HG03045 (cell line): ENCODE measurements at regions not wholly inside any gene's neighbourhood (a gene's known extent, or its start where the extent isn't known, plus 50 kb on each side); places are given as distances from the start of the nearest gene placed in this dataset.
"Not testable (repeated sequence)": the region's sequence is repeated elsewhere in the genome, so short reads cannot be mapped to it uniquely, and the experiment has no call there.

Experiments used
- ATAC-seq: cut with Tn5 transposase; IDR thresholded peaks from one replicate; pipeline ENCODE4 v1.9.1; 2021; ENCODE audit warnings: mild to moderate bottlenecking, moderate library complexity; ENCODE audit not compliant: unreplicated experiment

DNA sequence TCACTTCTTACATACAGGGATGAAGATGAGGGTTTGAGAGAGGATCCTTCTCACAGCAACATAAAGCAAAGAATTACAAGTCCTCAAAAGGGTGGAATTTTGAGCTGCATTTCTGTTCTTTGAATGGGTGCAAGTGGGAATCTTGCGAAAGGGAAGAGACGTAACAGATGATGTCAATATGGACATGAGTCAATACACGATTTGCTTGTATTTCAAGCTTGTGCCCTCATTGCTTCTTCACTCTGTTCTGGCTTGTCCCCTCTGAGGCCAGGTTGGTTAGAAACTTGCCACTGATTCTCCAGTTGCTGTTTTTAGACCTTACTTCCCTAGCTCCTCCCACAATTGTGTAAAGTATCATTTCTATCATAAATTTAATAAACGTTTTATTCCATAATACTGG, 104.8 kb upstream of the CLINT1 start:
- ATAC-seq, result no peak

DNA sequence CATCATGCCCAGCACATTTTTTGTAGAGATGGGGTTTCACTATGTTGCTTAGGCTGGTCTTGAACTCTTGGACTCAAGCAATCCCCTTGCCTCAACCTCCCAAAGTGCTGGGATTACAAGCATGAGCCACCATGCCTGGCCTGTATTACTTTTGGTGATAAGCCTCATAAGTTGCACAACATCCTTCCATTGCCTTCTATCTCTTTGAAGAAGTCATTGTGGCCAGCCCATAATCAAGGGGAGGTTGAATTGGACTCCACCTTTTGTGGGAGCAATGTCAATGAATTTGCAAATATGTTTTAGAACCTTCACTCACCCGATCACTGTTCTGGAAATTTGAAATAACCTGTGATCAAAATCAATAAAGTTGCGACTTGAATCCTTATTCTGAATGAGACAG, 104.3 kb upstream of the CLINT1 start:
- ATAC-seq, result no peak

DNA sequence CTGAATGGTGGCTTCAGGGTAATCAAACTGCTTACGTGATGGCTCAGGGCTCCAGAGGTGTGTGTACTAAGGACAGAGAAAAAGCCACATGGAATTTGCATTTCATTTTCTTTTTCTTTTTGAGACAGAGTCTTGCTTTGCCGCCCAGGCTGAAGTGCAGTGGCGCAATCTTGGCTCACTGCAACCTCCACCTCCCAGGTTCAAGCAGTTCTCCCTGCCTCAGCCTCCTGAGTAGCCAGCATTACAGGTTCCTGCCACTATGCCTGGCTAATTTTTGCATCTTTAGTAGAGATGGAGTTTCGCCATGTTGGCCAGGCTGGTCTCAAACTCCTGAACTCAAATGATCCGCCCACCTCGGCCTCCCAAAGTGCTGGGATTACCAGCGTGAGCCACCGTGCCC, 103.7 kb upstream of the CLINT1 start:
- ATAC-seq, result not testable (repeated sequence)

DNA sequence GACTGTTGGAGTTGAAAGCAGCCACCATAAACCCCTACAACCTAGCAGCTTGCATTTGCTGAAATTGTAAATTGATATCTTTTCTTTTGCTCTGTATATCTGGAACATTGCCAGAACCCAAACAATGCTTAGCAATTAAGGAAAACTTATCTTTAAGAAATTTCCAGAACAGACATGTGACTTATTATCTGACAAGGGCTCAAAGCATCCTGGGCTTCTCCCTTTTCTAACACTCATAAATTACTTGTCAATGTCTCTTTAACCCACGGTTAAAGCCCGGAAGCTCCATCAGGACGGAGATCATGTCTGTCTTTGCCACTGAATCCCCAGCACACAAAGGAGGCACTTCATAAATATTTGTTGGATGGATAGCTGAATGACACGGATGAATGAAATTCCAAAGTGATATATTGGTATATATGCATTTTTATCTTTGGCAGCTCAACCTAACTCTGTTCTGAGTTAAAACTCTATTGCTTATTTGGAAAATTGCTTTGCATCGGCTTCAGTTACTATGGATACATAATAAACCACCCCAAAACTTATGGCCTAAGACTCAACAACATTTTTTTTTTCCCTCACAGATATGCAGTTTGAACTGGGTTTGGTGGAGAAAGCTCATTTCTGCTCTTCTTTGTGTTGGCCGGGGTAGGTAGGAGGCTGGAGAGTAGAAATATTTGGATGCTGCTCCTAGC, 103.1 kb upstream of the CLINT1 start:
- no peak for ATAC-seq

DNA sequence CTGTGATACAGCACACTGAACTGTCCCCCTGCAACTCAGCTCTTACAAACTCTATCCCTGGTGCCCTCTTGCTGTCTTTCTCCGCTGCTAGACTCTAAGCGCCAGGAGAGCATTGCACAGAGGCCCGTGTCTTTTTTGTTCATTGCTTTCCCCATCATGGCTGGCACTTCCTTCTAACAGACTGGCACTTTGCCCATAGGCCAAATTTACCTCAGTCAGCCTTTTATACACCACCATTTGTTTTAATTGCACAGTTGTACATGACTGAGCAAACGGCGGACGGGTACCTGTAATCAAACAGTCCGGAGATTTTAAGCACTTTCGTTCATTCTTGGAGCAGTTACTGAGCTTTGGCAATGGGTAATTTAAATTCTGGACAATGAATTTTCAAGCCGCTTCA, 102.2 kb upstream of the CLINT1 start:
- no peak for ATAC-seq

DNA sequence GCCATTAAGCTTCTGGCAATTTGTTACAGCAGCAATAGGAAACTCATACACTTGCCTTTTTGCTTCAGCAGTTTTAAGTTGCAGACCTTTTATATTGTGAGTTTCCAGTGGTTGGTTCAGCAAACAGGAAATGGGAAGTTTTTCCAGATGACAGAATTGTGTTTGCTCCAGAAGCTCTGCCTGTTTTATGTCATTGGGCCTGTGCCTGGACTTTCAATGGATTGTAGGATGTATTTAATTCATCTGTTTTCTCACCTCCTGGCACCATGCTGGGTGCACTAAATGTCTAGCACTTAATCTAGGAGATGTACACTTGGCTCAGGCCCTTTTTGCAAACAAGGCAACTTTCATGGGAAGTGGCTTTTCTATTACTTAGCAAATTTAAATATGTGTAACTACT, 100.4 kb upstream of the CLINT1 start:
- ATAC-seq, result no peak

DNA sequence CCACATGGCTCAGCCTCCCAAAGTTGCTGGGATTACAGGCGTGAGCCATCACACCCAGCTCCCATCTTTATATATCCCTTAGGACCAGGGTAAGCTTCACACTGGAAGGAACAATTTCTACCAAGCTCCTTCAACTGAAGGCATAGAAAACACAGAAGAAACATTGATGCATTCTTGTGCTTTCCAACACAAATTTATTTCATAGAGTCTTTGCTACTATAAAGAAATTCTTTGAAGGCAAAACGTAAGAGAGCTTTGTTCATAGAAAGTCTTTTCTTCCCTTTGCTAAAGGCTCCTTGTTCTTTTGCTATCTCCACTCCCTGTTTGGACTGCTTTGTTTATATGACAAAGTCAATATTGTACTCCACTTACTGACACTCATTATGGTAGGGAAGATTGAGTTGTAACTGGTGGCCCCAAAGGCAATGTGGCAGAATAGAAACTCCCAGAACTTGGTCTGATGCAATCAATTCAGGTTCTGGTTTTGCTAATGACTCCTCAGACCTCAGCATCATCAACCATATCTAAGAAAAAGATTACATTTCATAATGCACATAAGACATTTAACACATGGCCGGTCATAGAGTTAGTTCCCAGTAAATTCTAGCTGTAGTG, 97.4 kb upstream of the CLINT1 start:
- ATAC-seq, result no peak

DNA sequence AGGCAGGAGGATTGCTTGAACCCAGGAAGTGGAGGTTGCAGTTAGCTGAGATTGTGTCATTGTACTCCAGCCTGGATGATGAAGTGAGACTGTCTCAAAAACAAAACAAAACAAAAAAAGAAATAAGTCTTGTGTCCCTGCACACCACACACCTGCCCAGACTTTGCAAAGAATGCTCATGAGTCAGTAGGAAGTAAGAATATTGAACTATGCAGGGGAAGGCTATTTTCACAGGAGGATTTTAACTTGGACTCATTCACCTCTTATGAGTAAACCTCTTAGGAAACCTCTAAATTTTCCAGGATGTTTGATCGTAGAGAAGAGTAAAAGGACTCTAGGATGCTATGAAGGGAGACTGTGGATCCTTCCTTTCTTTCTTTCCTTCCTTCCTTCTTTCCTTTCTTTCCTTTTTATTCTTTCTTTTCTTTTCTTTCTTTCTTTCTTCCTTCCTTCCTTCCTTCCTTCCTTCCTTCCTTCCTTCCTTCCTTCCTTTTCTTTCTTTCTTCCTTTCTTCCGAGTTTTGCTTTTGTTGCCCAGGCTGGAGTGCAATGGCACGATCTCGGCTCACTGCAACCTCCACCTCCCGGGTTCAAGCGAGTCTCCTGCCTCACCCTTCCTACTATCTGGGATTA, 96.7 kb upstream of the CLINT1 start:
- no peak for ATAC-seq

DNA sequence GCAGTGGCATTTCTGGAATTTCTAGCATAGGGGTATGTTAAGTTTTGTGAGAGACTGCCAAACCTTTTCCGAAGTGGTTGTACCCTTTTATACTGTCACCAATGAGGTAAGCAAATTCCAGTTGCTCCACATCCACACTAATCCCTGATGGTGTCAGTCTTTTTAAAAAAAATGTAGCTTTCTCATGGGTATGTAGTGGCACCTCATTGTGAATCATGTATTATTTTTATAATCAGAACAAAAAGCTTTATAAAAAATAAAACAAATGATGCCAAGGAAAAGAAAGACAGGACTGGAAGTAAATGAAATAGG, 93.4 kb upstream of the CLINT1 start:
- ATAC-seq, result no peak

DNA sequence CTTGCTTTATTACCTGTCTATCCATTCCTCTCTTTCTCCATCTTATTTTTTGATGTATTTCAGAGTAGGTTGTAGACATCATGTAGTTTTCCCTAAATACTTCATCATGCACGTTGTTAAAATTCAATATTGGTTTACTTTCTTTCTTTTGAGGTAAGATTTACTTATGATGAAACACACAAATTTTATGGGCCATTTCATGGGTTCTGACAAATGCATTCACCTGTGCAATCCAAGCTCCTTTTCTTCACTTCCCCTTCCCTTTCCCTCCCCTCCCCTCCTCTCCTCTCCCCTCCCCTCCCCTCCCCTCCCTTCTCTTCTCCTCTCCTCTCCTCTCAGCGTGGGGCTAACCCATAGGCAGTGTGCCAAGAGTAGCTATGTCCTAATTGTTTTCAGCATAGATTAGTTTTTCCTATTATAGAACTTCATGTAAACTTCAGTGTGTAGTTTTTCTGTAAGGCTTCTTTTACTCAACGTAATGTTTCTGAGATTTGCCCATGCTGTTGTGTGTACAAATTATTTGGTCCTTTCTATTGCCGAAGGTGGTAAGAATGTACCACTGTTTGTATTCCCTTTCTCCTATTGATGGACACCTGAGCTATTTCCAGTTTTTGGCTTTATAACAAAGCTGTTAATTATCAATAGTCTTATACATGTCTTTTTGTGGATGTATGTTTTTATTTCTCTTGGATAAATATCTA, 92.9 kb upstream of the CLINT1 start:
- no peak for ATAC-seq

DNA sequence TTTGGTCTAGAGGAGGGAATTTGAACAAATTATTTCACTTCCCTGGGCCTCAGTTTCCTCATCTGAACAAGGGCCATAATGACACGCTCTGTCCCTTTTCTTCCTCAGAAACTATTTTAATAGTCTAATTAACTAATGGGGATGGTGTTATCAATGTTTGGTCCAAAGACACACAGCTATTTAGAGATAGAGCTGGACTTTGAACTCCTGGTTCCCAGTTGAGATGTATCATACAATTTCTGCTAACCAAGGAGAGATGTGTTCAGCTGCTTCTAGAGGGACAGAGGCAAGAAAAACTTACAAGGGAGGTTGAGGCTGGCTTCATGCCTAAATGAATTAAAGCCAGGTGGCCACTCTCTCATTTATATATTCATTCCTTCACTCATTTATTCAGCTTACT, 90.6 kb upstream of the CLINT1 start:
- no peak for ATAC-seq

DNA sequence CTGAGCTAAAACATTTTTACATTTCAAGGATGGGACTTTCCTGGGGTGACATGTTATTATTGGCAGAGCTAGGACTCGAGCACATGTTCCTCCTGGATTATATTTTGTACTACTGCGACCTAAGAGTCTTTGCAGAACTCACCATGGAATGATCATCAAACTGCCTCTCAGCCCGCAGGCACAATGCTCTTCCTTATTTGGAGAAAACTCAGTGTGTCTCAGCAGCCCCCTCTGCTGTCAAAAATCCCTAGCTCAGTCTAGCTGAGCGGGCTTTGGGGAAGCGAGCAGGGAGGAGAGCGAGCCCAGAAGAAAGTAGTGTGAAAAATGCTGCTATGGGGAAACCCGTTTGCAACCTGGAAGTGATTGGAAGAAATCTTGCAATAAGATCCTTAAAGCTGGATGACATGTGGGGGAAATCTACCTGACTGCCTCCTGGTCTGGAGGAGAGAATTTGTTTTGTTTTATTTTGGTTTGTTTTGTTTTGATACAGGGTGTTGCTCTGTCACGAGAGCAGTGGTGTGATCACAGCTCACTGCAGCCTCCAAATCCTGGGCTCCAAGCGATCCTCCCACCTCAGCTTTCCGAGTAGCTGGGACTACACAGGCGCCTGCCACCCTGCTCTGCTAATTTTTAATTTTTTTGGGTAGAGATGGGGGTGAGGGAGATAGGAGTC, 89.9 kb upstream of the CLINT1 start:
- ATAC-seq, result peak; percentile 85

DNA sequence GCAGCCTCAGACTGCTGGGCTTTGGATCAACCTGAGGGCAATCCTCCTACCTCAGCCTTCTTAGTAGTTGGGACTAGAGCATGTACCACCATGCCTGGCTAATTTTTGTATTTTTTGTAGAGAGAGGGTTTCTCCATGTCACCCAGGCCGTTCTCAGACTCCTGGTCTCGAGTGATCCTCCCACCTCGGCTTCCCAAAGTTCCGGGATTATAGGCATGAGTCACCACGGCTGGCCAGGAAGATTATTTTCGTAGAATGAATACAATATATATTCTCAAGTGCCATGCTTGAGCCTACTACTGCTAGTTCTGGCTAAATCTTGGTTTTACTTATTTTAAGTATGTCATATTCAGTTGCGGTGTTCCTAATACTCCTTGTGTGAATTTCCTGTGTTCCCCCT, 88.2 kb upstream of the CLINT1 start:
- no peak for ATAC-seq

DNA sequence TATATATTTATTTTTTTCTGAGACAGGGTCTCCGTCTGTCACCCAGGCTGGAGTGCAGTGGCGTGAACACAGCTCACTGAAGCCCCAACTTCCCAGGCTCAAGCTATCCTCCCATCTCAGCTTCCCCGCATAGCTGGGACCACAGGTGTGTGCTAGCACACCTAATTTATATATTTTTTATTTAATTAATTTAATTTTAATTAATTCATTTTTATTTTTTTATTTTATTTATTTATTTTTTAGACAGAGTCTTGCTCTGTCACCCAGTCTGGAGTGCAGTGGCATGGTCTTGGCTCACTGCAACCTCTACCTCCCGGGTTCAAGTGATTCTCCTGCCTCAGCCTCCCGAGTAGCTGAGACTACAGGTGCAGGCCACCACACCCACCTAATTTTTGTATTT, 86.9 kb upstream of the CLINT1 start:
- not testable (repeated sequence) for ATAC-seq

DNA sequence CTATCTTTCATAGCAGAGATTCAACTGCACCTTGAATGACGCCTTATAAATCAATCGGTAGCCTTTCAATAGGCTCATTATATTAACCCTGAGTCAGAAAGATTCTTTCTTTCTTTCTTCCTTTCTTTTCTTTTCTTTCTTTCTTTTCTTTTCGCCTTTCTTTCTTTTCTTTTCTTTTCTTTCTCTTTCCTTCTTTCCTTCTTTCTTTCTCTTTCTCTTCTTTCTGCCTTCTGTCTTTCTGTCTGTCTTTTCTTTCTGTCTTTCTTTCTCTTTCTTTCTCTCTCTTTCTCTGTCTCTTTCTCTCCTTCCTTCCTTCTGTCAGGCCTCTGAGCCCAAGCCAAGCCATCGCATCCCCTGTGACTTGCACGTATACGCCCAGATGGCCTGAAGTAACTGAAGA, 86.0 kb upstream of the CLINT1 start:
- ATAC-seq, result no peak

DNA sequence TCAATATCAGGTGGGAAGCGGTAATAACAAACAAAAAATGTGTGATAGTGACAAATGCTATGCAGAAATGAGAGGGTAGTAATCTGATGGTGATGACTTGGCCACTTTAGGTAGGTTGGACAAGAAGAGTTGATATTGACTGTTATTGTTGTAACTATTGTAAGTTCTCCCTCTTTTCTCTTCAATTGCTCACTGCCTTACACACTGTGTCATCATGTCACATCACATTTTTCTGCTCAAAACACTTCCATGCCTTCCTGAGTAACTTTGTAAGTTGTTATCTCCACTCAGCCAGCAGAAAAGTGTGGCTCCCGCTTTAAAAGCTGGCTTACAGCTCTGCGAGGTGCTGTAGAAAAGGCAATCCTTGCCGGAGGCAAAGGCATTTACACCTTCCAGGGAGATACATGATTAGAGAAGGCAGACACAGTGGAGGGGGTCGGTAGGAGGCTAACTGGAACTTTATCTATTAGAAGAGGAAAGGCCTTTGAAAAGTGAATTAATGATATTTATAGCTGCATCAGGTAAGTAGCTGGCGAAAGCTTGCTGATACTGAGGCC, 85.2 kb upstream of the CLINT1 start:
- ATAC-seq, result no peak

DNA sequence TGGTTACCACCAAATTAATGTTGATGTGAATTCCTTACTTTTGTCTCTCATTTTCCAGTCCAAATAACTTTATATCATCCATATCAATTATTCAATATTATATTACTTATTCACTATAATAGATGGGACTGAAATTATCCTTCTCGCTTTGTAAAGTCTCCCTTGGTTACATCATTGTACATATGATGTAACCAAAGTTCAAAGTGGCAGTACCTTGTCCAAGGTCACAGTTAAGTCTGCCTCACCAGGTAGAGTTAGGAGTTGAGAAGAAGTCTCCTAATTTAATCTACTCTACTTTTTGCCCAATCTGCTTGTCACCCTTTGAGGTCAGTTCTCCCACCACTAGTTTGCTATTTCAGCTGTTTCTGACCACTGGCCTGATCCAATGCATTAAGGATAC, 83.7 kb upstream of the CLINT1 start:
- no peak for ATAC-seq

DNA sequence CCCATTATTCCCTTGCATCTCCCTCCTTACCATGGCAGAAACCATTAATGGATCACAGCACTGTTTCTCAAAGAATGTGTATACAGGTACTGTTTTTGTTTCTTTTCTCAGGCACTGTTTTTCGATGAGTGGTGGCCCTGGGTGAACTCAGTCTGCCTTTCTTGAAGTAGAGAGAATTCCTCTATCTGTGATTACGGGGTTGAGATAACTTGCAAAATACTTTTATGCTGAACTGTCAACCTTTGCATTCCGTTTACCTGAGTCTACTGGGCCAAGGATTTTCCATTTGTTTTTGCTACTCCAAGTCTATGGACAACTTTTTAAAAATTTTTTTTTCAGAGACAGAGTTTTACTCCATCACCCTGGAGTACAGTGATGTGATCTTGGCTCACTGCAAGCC, 82.7 kb upstream of the CLINT1 start:
- no peak for ATAC-seq

DNA sequence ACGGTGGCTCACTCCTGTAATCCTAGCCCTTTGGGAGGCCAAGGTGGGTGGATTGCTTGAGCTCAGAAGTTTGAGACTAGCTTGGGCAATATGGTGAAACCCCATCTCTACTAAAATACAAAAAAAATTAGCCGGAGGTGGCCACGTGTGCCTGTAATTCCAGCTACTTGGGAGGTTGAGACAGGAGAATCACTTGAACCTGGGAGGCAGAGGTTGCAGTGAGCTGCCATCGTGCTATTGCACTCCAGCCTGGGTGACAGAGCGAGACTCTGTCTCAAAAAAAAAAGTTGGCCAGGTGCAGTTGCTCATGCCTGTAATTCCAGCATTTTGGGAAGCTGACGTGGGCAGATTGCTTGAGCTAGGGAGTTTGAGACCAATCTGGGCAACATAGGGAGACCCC, 79.2 kb upstream of the CLINT1 start:
- not testable (repeated sequence) for ATAC-seq

DNA sequence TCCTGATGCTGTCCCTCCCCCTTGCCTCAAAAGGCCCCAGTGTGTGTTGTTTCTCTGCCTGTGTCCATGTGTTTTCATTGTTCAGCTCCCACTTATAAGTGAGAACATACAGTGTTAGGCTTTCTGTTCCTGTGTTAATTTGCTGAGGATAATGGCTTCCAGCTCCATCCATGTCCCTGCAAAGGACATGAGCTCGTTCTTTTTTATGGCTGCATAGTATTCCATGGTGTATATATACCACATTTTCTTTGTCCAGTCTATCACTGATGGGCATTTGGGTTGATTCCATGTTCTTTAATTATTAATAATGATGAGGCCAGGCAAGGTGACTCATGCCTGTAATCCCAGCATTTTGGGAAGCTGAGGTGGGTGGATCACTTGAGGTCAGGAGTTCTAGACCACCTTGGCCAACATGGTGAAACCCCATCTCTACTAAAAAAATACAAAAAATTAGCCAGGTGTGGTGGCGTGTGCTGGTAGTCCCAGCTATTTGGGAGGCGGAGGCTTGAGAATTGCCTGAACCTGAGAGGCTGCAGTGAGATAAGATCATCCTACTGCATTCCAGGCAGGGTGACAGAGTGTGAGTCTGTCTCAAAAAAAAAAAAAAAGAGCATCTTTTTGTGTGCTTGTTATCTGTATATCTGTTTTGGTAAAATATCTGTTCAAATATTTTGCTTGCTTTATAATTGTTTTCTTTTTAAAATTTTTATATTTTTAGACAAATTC, 78.0 kb upstream of the CLINT1 start:
- ATAC-seq, result not testable (repeated sequence)

DNA sequence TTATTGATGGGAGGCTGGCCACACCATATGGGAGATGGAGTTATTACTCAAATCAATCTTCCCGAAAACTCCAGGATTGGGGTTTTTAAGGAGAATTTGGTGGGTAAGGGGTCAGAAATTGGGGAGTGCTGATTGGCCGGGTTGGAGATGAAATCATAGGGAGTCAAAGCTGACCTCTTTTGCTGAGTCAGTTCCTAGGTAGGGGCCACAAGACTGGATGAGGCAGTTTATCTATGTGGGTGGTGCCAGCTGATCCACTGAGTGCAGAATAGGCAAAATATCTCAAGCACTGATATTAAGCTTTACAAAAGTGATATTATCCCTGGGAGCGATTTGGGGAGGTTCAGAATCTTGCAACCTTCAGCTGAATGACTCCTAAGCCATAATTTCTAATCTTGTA, 75.7 kb upstream of the CLINT1 start:
- no peak for ATAC-seq
